Liver (tissue), 3 donors: ENCODE measurements at regions not wholly inside any gene's neighbourhood (a gene's known extent, or its start where the extent isn't known, plus 50 kb on each side); places are given as distances from the start of the nearest gene placed in this dataset.

Experiments
- EGR1 ChIP-seq, 2 donors: IDR thresholded peaks; 2 replicates each; pipeline ENCODE4 v1.6.1; 2016 to 2018; ENCODE audit warnings: antibody characterized with exemption in 2 of 2, low read depth in 2 of 2
- FOXA1 ChIP-seq: IDR thresholded peaks from 2 replicates; pipeline ENCODE4 v1.6.1; 2016; ENCODE audit warnings: antibody characterized with exemption
- GABPA ChIP-seq, 2 donors: IDR thresholded peaks in 1 of 2; conservative IDR thresholded peaks in 1 of 2; 2 replicates each; pipeline ENCODE4 v1.6.1; 2016; ENCODE audit warnings: antibody characterized with exemption in 2 of 2, mild to moderate bottlenecking in 1 of 2, moderate library complexity in 1 of 2
- HNF4A ChIP-seq, 2 donors: conservative IDR thresholded peaks; 2 replicates each; pipeline ENCODE4 v1.6.1; 2016; ENCODE audit warnings: antibody characterized with exemption in 2 of 2, mild to moderate bottlenecking in 2 of 2
- JUND ChIP-seq, 2 donors: IDR thresholded peaks; 2 replicates each; pipeline ENCODE4 v1.6.1; 2016; ENCODE audit warnings: antibody characterized with exemption in 2 of 2
- NR2F2 ChIP-seq: IDR thresholded peaks from 2 replicates; pipeline ENCODE4 v1.6.1; 2016; ENCODE audit warnings: antibody characterized with exemption
- RAD21 ChIP-seq, 2 donors: IDR thresholded peaks; 2 replicates each; pipeline ENCODE4 v1.6.1; 2016; ENCODE audit warnings: antibody characterized with exemption in 2 of 2, mild to moderate bottlenecking in 2 of 2
- SP1 ChIP-seq: IDR thresholded peaks from 2 replicates; pipeline ENCODE4 v1.6.1; 2018; ENCODE audit warnings: antibody characterized with exemption, mild to moderate bottlenecking
- TAF1 ChIP-seq: conservative IDR thresholded peaks from 2 replicates; pipeline ENCODE4 v1.6.1; 2016; ENCODE audit warnings: antibody characterized with exemption, mild to moderate bottlenecking
- YY1 ChIP-seq: IDR thresholded peaks from 2 replicates; pipeline ENCODE4 v1.6.1; 2016; ENCODE audit warnings: antibody characterized with exemption, mild to moderate bottlenecking
- TF ChIP-seq, protein P1 (sequence below): fragments of 150-350 bp; IDR thresholded peaks from 2 replicates; pipeline ENCODE4 v1.5.1; 2017; ENCODE audit warnings: improper control_type of control experiment, low read depth, low read length; ENCODE audit not compliant: missing input control
- TF ChIP-seq, protein P2 (sequence below): IDR thresholded peaks from 2 replicates; pipeline ENCODE4 v1.6.1; 2016; ENCODE audit warnings: antibody characterized with exemption
- TF ChIP-seq, protein P3 (sequence below): IDR thresholded peaks from 2 replicates; pipeline ENCODE4 v1.6.1; 2016; ENCODE audit warnings: antibody characterized with exemption
- TF ChIP-seq, protein P4 (sequence below): IDR thresholded peaks from 2 replicates; pipeline ENCODE4 v1.6.1; 2016; ENCODE audit warnings: antibody characterized with exemption, mild to moderate bottlenecking
- donor health status: healthy.
- donor health status: healthy.

DNA sequence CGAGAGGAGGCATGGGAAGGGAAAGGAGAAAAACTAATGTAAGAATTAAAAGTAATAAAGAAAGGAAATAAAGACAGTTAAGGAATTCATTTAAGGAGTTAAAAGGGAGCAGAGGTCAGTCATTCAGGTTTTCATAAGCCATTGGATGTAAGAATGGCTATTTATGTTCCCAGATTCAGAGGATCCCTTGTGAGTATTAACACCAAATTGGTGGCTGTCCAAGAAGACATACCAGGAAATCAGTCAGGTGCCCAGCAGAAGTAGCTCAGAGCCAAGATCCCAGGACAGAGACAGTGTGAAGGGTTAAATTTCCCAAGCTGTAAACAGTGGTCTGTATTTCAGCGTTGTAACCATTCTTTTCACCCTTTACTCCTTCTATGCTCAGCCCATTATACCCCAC lies 550.4 kb downstream of the BCL11A start:
- TF ChIP-seq TAF1: no peak
- TF ChIP-seq, protein P1, sequence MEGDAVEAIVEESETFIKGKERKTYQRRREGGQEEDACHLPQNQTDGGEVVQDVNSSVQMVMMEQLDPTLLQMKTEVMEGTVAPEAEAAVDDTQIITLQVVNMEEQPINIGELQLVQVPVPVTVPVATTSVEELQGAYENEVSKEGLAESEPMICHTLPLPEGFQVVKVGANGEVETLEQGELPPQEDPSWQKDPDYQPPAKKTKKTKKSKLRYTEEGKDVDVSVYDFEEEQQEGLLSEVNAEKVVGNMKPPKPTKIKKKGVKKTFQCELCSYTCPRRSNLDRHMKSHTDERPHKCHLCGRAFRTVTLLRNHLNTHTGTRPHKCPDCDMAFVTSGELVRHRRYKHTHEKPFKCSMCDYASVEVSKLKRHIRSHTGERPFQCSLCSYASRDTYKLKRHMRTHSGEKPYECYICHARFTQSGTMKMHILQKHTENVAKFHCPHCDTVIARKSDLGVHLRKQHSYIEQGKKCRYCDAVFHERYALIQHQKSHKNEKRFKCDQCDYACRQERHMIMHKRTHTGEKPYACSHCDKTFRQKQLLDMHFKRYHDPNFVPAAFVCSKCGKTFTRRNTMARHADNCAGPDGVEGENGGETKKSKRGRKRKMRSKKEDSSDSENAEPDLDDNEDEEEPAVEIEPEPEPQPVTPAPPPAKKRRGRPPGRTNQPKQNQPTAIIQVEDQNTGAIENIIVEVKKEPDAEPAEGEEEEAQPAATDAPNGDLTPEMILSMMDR: no peak
- TF ChIP-seq, protein P2, sequence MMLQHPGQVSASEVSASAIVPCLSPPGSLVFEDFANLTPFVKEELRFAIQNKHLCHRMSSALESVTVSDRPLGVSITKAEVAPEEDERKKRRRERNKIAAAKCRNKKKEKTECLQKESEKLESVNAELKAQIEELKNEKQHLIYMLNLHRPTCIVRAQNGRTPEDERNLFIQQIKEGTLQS: no peak
- TF ChIP-seq HNF4A (conservative IDR thresholded peaks at IDR 0.05): no peak
- TF ChIP-seq, protein P3, sequence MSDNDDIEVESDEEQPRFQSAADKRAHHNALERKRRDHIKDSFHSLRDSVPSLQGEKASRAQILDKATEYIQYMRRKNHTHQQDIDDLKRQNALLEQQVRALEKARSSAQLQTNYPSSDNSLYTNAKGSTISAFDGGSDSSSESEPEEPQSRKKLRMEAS: no peak
- TF ChIP-seq YY1: no peak
- TF ChIP-seq NR2F2: no peak
- TF ChIP-seq GABPA (IDR thresholded peaks at IDR 0.05 in 1 of 2, conservative IDR thresholded peaks at IDR 0.05 in 1 of 2): no peak
- TF ChIP-seq RAD21 (IDR thresholded peaks at IDR 0.05): no peak
- TF ChIP-seq, protein P4, sequence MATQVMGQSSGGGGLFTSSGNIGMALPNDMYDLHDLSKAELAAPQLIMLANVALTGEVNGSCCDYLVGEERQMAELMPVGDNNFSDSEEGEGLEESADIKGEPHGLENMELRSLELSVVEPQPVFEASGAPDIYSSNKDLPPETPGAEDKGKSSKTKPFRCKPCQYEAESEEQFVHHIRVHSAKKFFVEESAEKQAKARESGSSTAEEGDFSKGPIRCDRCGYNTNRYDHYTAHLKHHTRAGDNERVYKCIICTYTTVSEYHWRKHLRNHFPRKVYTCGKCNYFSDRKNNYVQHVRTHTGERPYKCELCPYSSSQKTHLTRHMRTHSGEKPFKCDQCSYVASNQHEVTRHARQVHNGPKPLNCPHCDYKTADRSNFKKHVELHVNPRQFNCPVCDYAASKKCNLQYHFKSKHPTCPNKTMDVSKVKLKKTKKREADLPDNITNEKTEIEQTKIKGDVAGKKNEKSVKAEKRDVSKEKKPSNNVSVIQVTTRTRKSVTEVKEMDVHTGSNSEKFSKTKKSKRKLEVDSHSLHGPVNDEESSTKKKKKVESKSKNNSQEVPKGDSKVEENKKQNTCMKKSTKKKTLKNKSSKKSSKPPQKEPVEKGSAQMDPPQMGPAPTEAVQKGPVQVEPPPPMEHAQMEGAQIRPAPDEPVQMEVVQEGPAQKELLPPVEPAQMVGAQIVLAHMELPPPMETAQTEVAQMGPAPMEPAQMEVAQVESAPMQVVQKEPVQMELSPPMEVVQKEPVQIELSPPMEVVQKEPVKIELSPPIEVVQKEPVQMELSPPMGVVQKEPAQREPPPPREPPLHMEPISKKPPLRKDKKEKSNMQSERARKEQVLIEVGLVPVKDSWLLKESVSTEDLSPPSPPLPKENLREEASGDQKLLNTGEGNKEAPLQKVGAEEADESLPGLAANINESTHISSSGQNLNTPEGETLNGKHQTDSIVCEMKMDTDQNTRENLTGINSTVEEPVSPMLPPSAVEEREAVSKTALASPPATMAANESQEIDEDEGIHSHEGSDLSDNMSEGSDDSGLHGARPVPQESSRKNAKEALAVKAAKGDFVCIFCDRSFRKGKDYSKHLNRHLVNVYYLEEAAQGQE: no peak
- TF ChIP-seq FOXA1: no peak
- no peak for TF ChIP-seq SP1
- no peak for TF ChIP-seq EGR1 (IDR thresholded peaks at IDR 0.05; ENCODE audit: low read depth in 2 of 2)
- no peak for TF ChIP-seq JUND (IDR thresholded peaks at IDR 0.05)
